ENCODE measurements at regions not wholly inside any gene's neighbourhood (a gene's known extent, or its start where the extent isn't known, plus 50 kb on each side); places are given as distances from the start of the nearest gene placed in this dataset.

- no peaks in the 10 kb centered on the region for H3K27me3 ChIP-seq (ENCODE audit: control insufficient read depth, extremely low read depth, insufficient read depth, low read length)
- H3K4me3 ChIP-seq (ENCODE audit: control insufficient read depth in 2 of 3, extremely low read depth in 1 of 3, insufficient read depth in 2 of 3, low read depth in 1 of 3, low read length in 3 of 3), result no peak overlapping the region
- no peak for DNase-seq (ENCODE audit: low read depth, low spot score)
- no peaks in the 10 kb centered on the region for H4K20me1 ChIP-seq (ENCODE audit: control insufficient read depth, extremely low read depth, insufficient read depth, low read length)
- no peaks in the 10 kb centered on the region for H3K79me2 ChIP-seq (ENCODE audit: control insufficient read depth, insufficient read depth, low read length)
- TF ChIP-seq, protein P1, sequence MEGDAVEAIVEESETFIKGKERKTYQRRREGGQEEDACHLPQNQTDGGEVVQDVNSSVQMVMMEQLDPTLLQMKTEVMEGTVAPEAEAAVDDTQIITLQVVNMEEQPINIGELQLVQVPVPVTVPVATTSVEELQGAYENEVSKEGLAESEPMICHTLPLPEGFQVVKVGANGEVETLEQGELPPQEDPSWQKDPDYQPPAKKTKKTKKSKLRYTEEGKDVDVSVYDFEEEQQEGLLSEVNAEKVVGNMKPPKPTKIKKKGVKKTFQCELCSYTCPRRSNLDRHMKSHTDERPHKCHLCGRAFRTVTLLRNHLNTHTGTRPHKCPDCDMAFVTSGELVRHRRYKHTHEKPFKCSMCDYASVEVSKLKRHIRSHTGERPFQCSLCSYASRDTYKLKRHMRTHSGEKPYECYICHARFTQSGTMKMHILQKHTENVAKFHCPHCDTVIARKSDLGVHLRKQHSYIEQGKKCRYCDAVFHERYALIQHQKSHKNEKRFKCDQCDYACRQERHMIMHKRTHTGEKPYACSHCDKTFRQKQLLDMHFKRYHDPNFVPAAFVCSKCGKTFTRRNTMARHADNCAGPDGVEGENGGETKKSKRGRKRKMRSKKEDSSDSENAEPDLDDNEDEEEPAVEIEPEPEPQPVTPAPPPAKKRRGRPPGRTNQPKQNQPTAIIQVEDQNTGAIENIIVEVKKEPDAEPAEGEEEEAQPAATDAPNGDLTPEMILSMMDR (optimal IDR thresholded peaks at IDR 0.05 in 1 of 3, IDR thresholded peaks at IDR 0.05 in 1 of 3, conservative IDR thresholded peaks at IDR 0.05 in 1 of 3; ENCODE audit: extremely low read depth in 1 of 3, insufficient read depth in 2 of 3, low read length in 3 of 3), result no peak
- TF ChIP-seq EZH2 (IDR thresholded peaks at IDR 0.05; ENCODE audit: low read length), result no peak
- no peak overlapping the region for H2AFZ ChIP-seq (ENCODE audit: control insufficient read depth, low read length)
- no peak overlapping the region for H3K9ac ChIP-seq (ENCODE audit: control insufficient read depth, extremely low read depth, insufficient read depth, low read length)
- no peak overlapping the region for H3K4me2 ChIP-seq (ENCODE audit: control insufficient read depth, extremely low read depth, insufficient read depth, low read depth, low read length)
- dilution Hi-C loops (cut with MboI; ENCODE audit: extremely low pct_ligation_motif_present, low sequenced_read_pairs), result no loop called here
- no peaks in the 10 kb centered on the region for H3K9me3 ChIP-seq (ENCODE audit: control insufficient read depth, low read depth, low read length)
- no peaks in the 10 kb centered on the region for H3K9me1 ChIP-seq (ENCODE audit: control insufficient read depth, extremely low read depth, insufficient read depth, low read length)
- no peak overlapping the region for H3K27ac ChIP-seq (ENCODE audit: control insufficient read depth, insufficient read depth, low read length)
- FAIRE-seq, result no peak
- H3K36me3 ChIP-seq (ENCODE audit: control insufficient read depth in 2 of 2, extremely low read depth in 1 of 2, insufficient read depth in 2 of 2, low read length in 2 of 2), result no peaks in the 10 kb centered on the region
- H3K4me1 ChIP-seq (ENCODE audit: control insufficient read depth, extremely low read depth, insufficient read depth, low read length), result peaks cover 4% of the 10 kb centered on the region
These were observed 397.4 kb upstream of the TPM1 start for GRCh38 chr15:62644889-62645742.

DNA sequence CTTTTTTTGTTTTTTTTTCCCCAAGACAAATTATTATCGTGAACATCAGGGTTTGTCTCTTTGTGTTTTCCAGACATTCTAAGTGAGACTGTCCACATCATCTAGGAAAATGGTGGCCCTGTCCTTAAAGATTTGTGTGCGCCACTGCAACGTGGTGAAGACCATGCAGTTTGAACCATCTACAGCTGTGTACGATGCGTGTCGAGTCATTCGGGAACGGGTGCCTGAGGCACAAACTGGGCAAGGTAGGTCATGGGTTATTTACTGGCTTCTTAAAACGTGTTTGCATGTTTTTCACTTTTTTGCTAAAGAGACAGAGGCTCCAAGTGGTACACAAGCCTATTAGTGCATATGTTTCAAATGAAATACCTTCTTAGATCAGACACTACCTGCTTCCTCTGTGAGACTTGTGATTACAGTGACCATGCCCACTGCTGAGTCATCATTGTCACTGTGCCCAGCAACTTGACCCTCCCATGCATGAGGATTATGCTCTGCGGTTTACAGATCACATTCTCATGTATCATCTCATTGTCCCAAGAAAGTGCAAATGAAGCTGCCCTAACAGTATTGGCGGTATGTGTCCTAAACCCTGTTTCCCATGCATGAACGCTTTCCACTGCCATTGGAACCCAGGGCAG lies 395.2 kb upstream of the TPM1 start:
- no peak for TF ChIP-seq EZH2 (IDR thresholded peaks at IDR 0.05; ENCODE audit: low read length)
- TF ChIP-seq, protein P1 (optimal IDR thresholded peaks at IDR 0.05 in 1 of 3, IDR thresholded peaks at IDR 0.05 in 1 of 3, conservative IDR thresholded peaks at IDR 0.05 in 1 of 3; ENCODE audit: extremely low read depth in 1 of 3, insufficient read depth in 2 of 3, low read length in 3 of 3), result no peak
- Histone ChIP-seq H3K9me3 (ENCODE audit: control insufficient read depth, low read depth, low read length) (no peaks in the 10 kb centered on the region), H3K36me3 (ENCODE audit: control insufficient read depth in 2 of 2, extremely low read depth in 1 of 2, insufficient read depth in 2 of 2, low read length in 2 of 2) (no peaks in the 10 kb centered on the region), H3K9me1 (ENCODE audit: control insufficient read depth, extremely low read depth, insufficient read depth, low read length) (no peaks in the 10 kb centered on the region), H2AFZ (ENCODE audit: control insufficient read depth, low read length) (no peak overlapping the region), H3K4me2 (ENCODE audit: control insufficient read depth, extremely low read depth, insufficient read depth, low read depth, low read length) (no peak overlapping the region), H3K4me1 (ENCODE audit: control insufficient read depth, extremely low read depth, insufficient read depth, low read length) (peaks cover 10% of the 10 kb centered on the region), H3K9ac (ENCODE audit: control insufficient read depth, extremely low read depth, insufficient read depth, low read length) (no peak overlapping the region), H3K27ac (ENCODE audit: control insufficient read depth, insufficient read depth, low read length) (no peak overlapping the region), H3K4me3 (ENCODE audit: control insufficient read depth in 2 of 3, extremely low read depth in 1 of 3, insufficient read depth in 2 of 3, low read depth in 1 of 3, low read length in 3 of 3) (no peak overlapping the region), H3K79me2 (ENCODE audit: control insufficient read depth, insufficient read depth, low read length) (no peaks in the 10 kb centered on the region), H4K20me1 (ENCODE audit: control insufficient read depth, extremely low read depth, insufficient read depth, low read length) (no peaks in the 10 kb centered on the region), H3K27me3 (ENCODE audit: control insufficient read depth, extremely low read depth, insufficient read depth, low read length) (no peaks in the 10 kb centered on the region)
- DNase-seq (ENCODE audit: low read depth, low spot score) (no peak), FAIRE-seq (peak; percentile 58)
- dilution Hi-C loops (cut with MboI; ENCODE audit: extremely low pct_ligation_motif_present, low sequenced_read_pairs), result no loop called here

All from keratinocyte (primary cell).